Right atrium auricular region (tissue), 2 donors: ENCODE measurements at regions not wholly inside any gene's neighbourhood (a gene's known extent, or its start where the extent isn't known, plus 50 kb on each side); places are given as distances from the start of the nearest gene placed in this dataset.

ENCODE experiments used
- DNase-seq: peaks from one replicate; pipeline ENCODE4 v3.0.0-alpha.2; 2019; ENCODE audit warnings: low spot score
- H3K27ac ChIP-seq, 2 donors: fragments of 200-600 bp; sonication (generic); 1 replicate in 1 of 2; 2 replicates in 1 of 2; pipeline ENCODE4 v1.5.1; 2016 to 2019
- H3K27me3 ChIP-seq, 2 donors: fragments of 200-600 bp; sonication (generic); one replicate each; pipeline versions ENCODE4 v1.5.1 to v1.6.0; 2017 to 2019
- H3K36me3 ChIP-seq: fragments of 200-600 bp; sonication (generic); one replicate; pipeline ENCODE4 v1.5.1; 2016
- H3K4me1 ChIP-seq, 2 donors: fragments of 200-600 bp; sonication (generic); one replicate each; pipeline versions ENCODE4 v1.5.1 to v1.6.0; 2017 to 2019
- H3K4me3 ChIP-seq, 2 donors: fragments of 200-600 bp; sonication (generic); 1 replicate in 1 of 2; 2 replicates in 1 of 2; pipeline ENCODE4 v1.5.1; 2017 to 2019; ENCODE audit warnings: mild to moderate bottlenecking in 1 of 2, moderate library complexity in 1 of 2
- H3K9me3 ChIP-seq, 2 donors: fragments of 200-600 bp; sonication (generic); one replicate each; pipeline ENCODE4 v1.5.1; 2019
- CTCF ChIP-seq, 2 donors: fragments of 200-600 bp; sonication (generic); IDR thresholded peaks; one replicate each; pipeline ENCODE4 v1.5.1; 2019; ENCODE audit warnings: antibody characterized with exemption in 2 of 2

- TF ChIP-seq CTCF (IDR thresholded peaks at IDR 0.05) = no peak
- H3K4me1 ChIP-seq = no peaks in the 10 kb centered on the region
- H3K27ac ChIP-seq = no peak overlapping the region
- H3K36me3 ChIP-seq = no peaks in the 10 kb centered on the region
- H3K4me3 ChIP-seq = no peak overlapping the region
- no peak for DNase-seq
- no peaks in the 10 kb centered on the region for H3K27me3 ChIP-seq
- no peaks in the 10 kb centered on the region for H3K9me3 ChIP-seq
Measured at GRCh38 chr5:143479394-143479793, 75.9 kb upstream of the NR3C1 start.

DNA sequence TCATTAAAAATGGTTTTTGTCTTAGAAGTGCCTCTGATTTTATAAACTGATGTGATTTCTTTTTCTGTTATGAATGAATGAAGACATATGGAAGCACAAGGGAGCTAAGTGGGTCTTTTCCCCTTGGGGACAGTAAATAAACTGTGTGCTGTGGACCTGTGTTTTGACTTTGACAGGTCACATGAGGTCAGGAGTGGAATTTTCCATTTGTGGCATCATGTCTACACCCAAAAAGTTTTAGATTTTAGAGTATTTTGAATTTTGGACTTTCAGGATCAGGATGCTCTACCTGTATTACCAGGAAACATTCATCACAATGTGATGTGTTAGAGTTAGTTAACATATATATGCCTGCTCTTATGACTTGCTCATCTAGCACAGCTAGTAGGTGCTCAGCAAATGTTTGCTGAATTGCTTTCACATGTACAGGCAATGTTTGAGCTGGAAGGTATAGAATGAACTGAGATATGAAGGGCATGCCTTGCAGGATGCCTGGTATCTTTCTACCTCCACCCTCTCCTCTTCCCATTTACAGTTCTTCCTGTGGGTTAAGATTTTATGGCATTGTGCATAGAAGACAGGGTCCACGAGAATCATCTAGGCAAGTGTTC, 73.2 kb upstream of the NR3C1 start:
- H3K27ac ChIP-seq = no peak overlapping the region
- peaks cover 0 to 7% of the 10 kb centered on the region in 2 donors for H3K4me1 ChIP-seq
- no peak overlapping the region for H3K4me3 ChIP-seq
- H3K36me3 ChIP-seq = no peaks in the 10 kb centered on the region
- no peak for TF ChIP-seq CTCF (IDR thresholded peaks at IDR 0.05)
- no peaks in the 10 kb centered on the region for H3K27me3 ChIP-seq
- DNase-seq = no peak
- H3K9me3 ChIP-seq = no peaks in the 10 kb centered on the region

- Histone ChIP-seq H3K27me3 (no peaks in the 10 kb centered on the region), H3K36me3 (no peaks in the 10 kb centered on the region), H3K27ac (no peak overlapping the region), H3K9me3 (no peaks in the 10 kb centered on the region), H3K4me3 (no peak overlapping the region), H3K4me1 (peaks cover 0 to 9% of the 10 kb centered on the region in 2 donors)
- TF ChIP-seq CTCF (IDR thresholded peaks at IDR 0.05) = no peak
- no peak for DNase-seq
Measured at GRCh38 chr5:143474616-143475015, 71.1 kb upstream of the NR3C1 start.

GRCh38 chr5:143473481-143473880, 70.0 kb upstream of the NR3C1 start:
- no peak overlapping the region for H3K4me3 ChIP-seq
- H3K36me3 ChIP-seq = no peaks in the 10 kb centered on the region
- H3K4me1 ChIP-seq = peaks cover 0 to 9% of the 10 kb centered on the region in 2 donors
- DNase-seq = no peak
- H3K9me3 ChIP-seq = no peaks in the 10 kb centered on the region
- no peaks in the 10 kb centered on the region for H3K27me3 ChIP-seq
- no peak overlapping the region for H3K27ac ChIP-seq
- TF ChIP-seq CTCF (IDR thresholded peaks at IDR 0.05) = no peak

DNA sequence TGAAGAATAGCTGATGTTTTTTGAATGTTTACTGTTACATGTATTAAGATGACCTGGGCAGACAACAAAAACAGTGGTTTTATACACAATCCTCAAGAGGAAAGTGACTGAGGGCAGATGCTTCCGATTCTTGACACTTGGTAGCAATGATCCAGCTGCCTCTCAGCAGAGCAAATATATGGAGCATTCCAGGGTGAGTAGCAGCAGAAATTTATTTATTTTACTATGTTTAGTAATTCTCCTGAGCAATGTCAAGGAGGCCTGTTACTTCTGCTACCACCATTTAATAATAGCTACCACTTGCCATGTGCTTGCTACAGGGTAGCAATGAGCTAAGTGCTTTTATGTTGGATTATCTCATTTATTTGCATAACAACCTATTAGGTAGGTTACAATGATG, 69.1 kb upstream of the NR3C1 start:
- H3K4me1 ChIP-seq = peaks cover 0 to 9% of the 10 kb centered on the region in 2 donors
- no peak for DNase-seq
- no peak for TF ChIP-seq CTCF (IDR thresholded peaks at IDR 0.05)
- no peaks in the 10 kb centered on the region for H3K36me3 ChIP-seq
- no peaks in the 10 kb centered on the region for H3K9me3 ChIP-seq
- H3K27me3 ChIP-seq = no peaks in the 10 kb centered on the region
- peak overlapping the region in 1 of 2 donors; percentile 62 for H3K27ac ChIP-seq
- no peak overlapping the region for H3K4me3 ChIP-seq
